CD14-positive monocyte (primary cell): ENCODE measurements at regions not wholly inside any gene's neighbourhood (a gene's known extent, or its start where the extent isn't known, plus 50 kb on each side); places are given as distances from the start of the nearest gene placed in this dataset.
"Not testable (repeated sequence)": the region's sequence is repeated elsewhere in the genome, so short reads cannot be mapped to it uniquely, and the experiment has no call there.

ENCODE experiments used
- DNase-seq, 3 donors: peaks; one replicate each; pipeline ENCODE4 v3.0.0-alpha.2; 2011 to 2022
- H2AFZ ChIP-seq: 2 replicates; pipeline ENCODE4 v1.6.0; 2012; ENCODE audit warnings: mild to moderate bottlenecking, low read depth, low read length, inconsistent platforms; ENCODE audit not compliant: insufficient read depth, poor library complexity, severe bottlenecking
- H3K27ac ChIP-seq, 2 donors: 1 replicate in 1 of 2; 2 replicates in 1 of 2; pipeline ENCODE4 v1.5.1; 2012 to 2013; ENCODE audit warnings: low read length in 2 of 2, control low read depth in 1 of 2, inconsistent platforms in 1 of 2, low read depth in 1 of 2, mild to moderate bottlenecking in 1 of 2
- H3K27me3 ChIP-seq, 2 donors: one replicate each; pipeline versions ENCODE4 v1.6.0 to v1.6.1; 2011 to 2013; ENCODE audit warnings: low read length in 2 of 2; ENCODE audit not compliant: control insufficient read depth in 2 of 2, insufficient read depth in 2 of 2
- H3K36me3 ChIP-seq, 2 donors: replicated peaks in 1 of 2; 1 replicate in 1 of 2; 2 replicates in 1 of 2; pipeline versions ENCODE4 v1.5.1 to v1.6.1; 2012 to 2013; ENCODE audit warnings: low read length in 2 of 2, control low read depth in 1 of 2, inconsistent platforms in 1 of 2, mild to moderate bottlenecking in 1 of 2; ENCODE audit not compliant: insufficient read depth in 2 of 2, control insufficient read depth in 1 of 2
- H3K4me1 ChIP-seq, 2 donors: 1 replicate in 1 of 2; 2 replicates in 1 of 2; pipeline versions ENCODE4 v1.5.1 to v1.6.1; 2012 to 2013; ENCODE audit warnings: low read length in 2 of 2, control low read depth in 1 of 2, inconsistent platforms in 1 of 2, mild to moderate bottlenecking in 1 of 2, moderate library complexity in 1 of 2; ENCODE audit not compliant: insufficient read depth in 2 of 2, control insufficient read depth in 1 of 2
- H3K4me2 ChIP-seq: replicated peaks from 2 replicates; pipeline ENCODE3; 2012; ENCODE audit warnings: low read length, moderate library complexity, mild to moderate bottlenecking; ENCODE audit not compliant: poor library complexity, severe bottlenecking; ENCODE audit errors: extremely low read depth
- H3K4me3 ChIP-seq, 3 experiments: fragments of 200-600 bp in 1 of 3; sonication (generic) in 1 of 3; replicated peaks in 1 of 3; 1 replicate in 2 of 3; 2 replicates in 1 of 3; pipeline ENCODE4 v1.5.1; 2011 to 2013; ENCODE audit warnings: low read length in 3 of 3, mild to moderate bottlenecking in 3 of 3, control low read depth in 2 of 3, low read depth in 2 of 3, inconsistent platforms in 1 of 3, moderate library complexity in 1 of 3
- H3K79me2 ChIP-seq: 2 replicates; pipeline ENCODE4 v1.6.0; 2012; ENCODE audit warnings: mild to moderate bottlenecking, control low read depth, inconsistent platforms, low read length, moderate library complexity; ENCODE audit not compliant: insufficient read depth
- H3K9ac ChIP-seq: 2 replicates; pipeline ENCODE4 v1.6.0; 2017; ENCODE audit warnings: low read length, mild to moderate bottlenecking; ENCODE audit not compliant: insufficient read depth, poor library complexity, severe bottlenecking
- H3K9me3 ChIP-seq, 2 donors: replicated peaks in 1 of 2; 1 replicate in 1 of 2; 2 replicates in 1 of 2; pipeline versions ENCODE4 v1.5.1 to v1.6.1; 2012 to 2013; ENCODE audit warnings: low read length in 2 of 2, control low read depth in 1 of 2; ENCODE audit not compliant: control insufficient read depth in 1 of 2, insufficient read depth in 1 of 2
- H4K20me1 ChIP-seq: 2 replicates; pipeline ENCODE4 v1.6.0; 2012; ENCODE audit warnings: mild to moderate bottlenecking, low read length, control low read depth, moderate library complexity; ENCODE audit not compliant: insufficient read depth
- H3K27ac Mint-ChIP-seq, 7 donors: one replicate each; pipeline ENCODE4 v1.8.0; 2020; ENCODE audit warnings: mild to moderate bottlenecking in 7 of 7, mixed read lengths in 7 of 7, moderate library complexity in 6 of 7, inconsistent platforms in 2 of 7
- H3K27me3 Mint-ChIP-seq, 3 donors: one replicate each; pipeline ENCODE4 v1.8.0; 2021 to 2022; ENCODE audit warnings: low read depth in 3 of 3, mild to moderate bottlenecking in 3 of 3, mixed read lengths in 3 of 3, moderate library complexity in 3 of 3, inconsistent platforms in 1 of 3
- H3K36me3 Mint-ChIP-seq, 2 donors: one replicate each; pipeline ENCODE4 v1.8.0; 2020; ENCODE audit warnings: mixed read lengths in 2 of 2, inconsistent platforms in 1 of 2, mild to moderate bottlenecking in 1 of 2
- H3K4me1 Mint-ChIP-seq: one replicate; pipeline ENCODE4 v1.8.0; 2020; ENCODE audit warnings: mild to moderate bottlenecking, mixed read lengths
- H3K4me3 Mint-ChIP-seq, 2 donors: one replicate each; pipeline ENCODE4 v1.8.0; 2020; ENCODE audit warnings: mild to moderate bottlenecking in 2 of 2, mixed read lengths in 2 of 2, moderate library complexity in 1 of 2
- H3K9me3 Mint-ChIP-seq, 7 donors: one replicate each; pipeline ENCODE4 v1.8.0; 2020 to 2022; ENCODE audit warnings: mixed read lengths in 7 of 7, mild to moderate bottlenecking in 6 of 7, moderate library complexity in 6 of 7, inconsistent platforms in 2 of 7
- WGBS: methylation state at CpG from one replicate; pipeline ENCODE4 v1.1.5; 2013; ENCODE audit warnings: missing lambda C conversion rate; ENCODE audit not compliant: insufficient coverage; 5-methylcytosine and 5-hydroxymethylcytosine counted together
- intact Hi-C, 2 donors: fragments of 100-400 bp; cut with micrococcal nuclease; formaldehyde crosslinking; loops; one replicate each; pipeline versions ENCODE4 v1.15.0 to v1.15.1; 2023
- TF ChIP-seq, protein P1 (sequence below): fragments of 200-600 bp; IDR thresholded peaks from one replicate; pipeline ENCODE4 v1.8.0; 2022; ENCODE audit warnings: antibody characterized with exemption, mild to moderate bottlenecking

DNA sequence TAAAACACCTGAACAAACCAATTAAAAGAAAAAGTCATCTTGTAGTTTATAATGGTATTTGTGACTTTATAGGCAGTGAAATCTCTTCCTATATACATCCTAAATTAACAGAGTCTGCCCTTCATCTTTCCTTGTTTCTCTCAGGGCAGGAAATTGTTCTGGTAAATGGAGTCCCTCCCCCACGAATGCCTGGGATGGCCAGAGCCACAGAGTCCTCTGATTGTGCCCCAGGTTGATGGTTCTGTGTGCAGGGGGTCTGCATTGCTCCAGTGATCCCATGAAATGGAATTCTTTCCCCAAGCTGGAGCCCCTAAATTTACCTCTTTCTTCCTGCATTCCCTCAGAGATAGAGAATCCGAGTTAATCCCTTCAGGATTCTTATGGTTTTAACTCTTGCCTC, 155.5 kb downstream of the MTX2 start:
- Histone ChIP-seq H3K4me2 (no peak overlapping the region), H3K27ac (no peak overlapping the region), H2AFZ (no peak overlapping the region), H4K20me1 (no peaks in the 10 kb centered on the region), H3K27me3 (no peaks in the 10 kb centered on the region), H3K4me1 (no peaks in the 10 kb centered on the region), H3K4me3 (no peak overlapping the region), H3K36me3 (no peaks in the 10 kb centered on the region), H3K9me3 (peaks cover 5 to 10% of the 10 kb centered on the region in 2 donors), H3K9ac (no peak overlapping the region), H3K79me2 (no peaks in the 10 kb centered on the region)
- no CpG with 5 or more reads among the region's 2 CpGs for WGBS
- peaks cover 0 to 2% (median 0%) of the 10 kb centered on the region in 3 donors for H3K27me3 Mint-ChIP-seq
- TF ChIP-seq, protein P1, sequence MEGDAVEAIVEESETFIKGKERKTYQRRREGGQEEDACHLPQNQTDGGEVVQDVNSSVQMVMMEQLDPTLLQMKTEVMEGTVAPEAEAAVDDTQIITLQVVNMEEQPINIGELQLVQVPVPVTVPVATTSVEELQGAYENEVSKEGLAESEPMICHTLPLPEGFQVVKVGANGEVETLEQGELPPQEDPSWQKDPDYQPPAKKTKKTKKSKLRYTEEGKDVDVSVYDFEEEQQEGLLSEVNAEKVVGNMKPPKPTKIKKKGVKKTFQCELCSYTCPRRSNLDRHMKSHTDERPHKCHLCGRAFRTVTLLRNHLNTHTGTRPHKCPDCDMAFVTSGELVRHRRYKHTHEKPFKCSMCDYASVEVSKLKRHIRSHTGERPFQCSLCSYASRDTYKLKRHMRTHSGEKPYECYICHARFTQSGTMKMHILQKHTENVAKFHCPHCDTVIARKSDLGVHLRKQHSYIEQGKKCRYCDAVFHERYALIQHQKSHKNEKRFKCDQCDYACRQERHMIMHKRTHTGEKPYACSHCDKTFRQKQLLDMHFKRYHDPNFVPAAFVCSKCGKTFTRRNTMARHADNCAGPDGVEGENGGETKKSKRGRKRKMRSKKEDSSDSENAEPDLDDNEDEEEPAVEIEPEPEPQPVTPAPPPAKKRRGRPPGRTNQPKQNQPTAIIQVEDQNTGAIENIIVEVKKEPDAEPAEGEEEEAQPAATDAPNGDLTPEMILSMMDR: no peak
- H3K9me3 Mint-ChIP-seq: peaks cover 6 to 15% (median 14%) of the 10 kb centered on the region in 7 donors
- H3K36me3 Mint-ChIP-seq: no peaks in the 10 kb centered on the region
- peaks cover 2% of the 10 kb centered on the region for H3K4me1 Mint-ChIP-seq
- H3K4me3 Mint-ChIP-seq: no peak overlapping the region
- no peak for DNase-seq
- intact Hi-C loops: no loop called here
- H3K27ac Mint-ChIP-seq: no peak overlapping the region

DNA sequence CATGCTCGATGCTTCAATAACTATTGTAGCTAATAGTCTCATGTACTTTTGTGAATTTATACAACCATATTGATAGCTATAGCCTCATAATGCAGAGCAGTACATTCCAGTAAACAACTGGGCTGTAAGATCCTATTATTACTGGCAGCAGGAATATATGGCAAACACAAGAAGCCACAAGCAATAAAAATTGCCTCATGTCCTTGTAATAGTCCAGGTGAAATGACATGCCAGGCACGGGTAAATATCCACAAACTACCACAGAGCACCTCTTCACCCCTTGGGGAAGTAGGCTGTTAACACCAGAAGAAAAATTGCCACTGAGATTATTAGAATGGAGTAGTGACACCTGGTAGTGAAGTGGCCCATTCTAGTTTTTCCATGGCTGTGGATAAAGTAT, 158.3 kb downstream of the MTX2 start:
- Histone ChIP-seq H3K9ac (no peak overlapping the region), H3K4me1 (no peaks in the 10 kb centered on the region), H3K4me2 (no peak overlapping the region), H4K20me1 (no peaks in the 10 kb centered on the region), H2AFZ (no peak overlapping the region), H3K27me3 (no peaks in the 10 kb centered on the region), H3K27ac (no peak overlapping the region), H3K4me3 (no peak overlapping the region), H3K36me3 (no peaks in the 10 kb centered on the region), H3K9me3 (peaks cover 5 to 11% of the 10 kb centered on the region in 2 donors), H3K79me2 (no peaks in the 10 kb centered on the region)
- H3K27ac Mint-ChIP-seq: no peak overlapping the region
- peaks cover 10 to 20% (median 15%) of the 10 kb centered on the region in 7 donors for H3K9me3 Mint-ChIP-seq
- H3K4me1 Mint-ChIP-seq: peaks cover 2% of the 10 kb centered on the region
- no CpG with 5 or more reads among the region's 2 CpGs for WGBS
- intact Hi-C loops: no loop called here
- H3K27me3 Mint-ChIP-seq: peaks cover 0 to 2% (median 0%) of the 10 kb centered on the region in 3 donors
- TF ChIP-seq, protein P1: no peak
- DNase-seq: no peak
- H3K4me3 Mint-ChIP-seq: no peak overlapping the region
- H3K36me3 Mint-ChIP-seq: no peaks in the 10 kb centered on the region

DNA sequence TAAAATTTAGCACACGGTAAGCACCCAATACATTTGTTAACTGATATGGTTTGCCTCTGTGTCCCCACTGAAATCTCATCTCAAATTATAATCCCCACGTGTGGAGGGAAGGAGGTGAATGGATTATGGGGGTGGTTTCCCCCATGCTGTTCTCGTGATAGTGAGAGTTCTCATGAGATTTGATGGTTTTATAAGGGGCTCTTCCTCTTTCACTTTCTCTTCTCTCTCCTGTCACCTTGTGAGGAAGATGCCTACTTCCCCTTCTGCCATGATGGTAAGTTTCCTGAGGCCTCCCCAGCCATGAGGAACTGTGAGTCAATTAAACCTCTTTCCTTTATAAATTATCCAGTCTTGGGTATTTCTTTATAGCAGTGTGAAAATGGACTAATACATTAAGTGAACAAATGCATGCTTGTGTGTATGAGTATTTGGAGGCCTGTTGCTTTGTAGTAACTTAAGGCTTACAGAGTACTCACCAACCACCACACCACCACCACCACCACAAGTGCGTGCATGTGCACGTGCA, 159.8 kb downstream of the MTX2 start:
- H3K4me2 ChIP-seq, H3K9ac ChIP-seq, intact Hi-C loops, H3K4me3 ChIP-seq, H3K27me3 Mint-ChIP-seq, H3K27ac Mint-ChIP-seq, DNase-seq, H3K79me2 ChIP-seq, H3K27me3 ChIP-seq, H4K20me1 ChIP-seq, H3K4me3 Mint-ChIP-seq, H2AFZ ChIP-seq, H3K4me1 ChIP-seq, H3K4me1 Mint-ChIP-seq, H3K36me3 Mint-ChIP-seq, H3K36me3 ChIP-seq, H3K27ac ChIP-seq: not testable (repeated sequence)
- peaks cover 10 to 22% (median 18%) of the 10 kb centered on the region in 7 donors for H3K9me3 Mint-ChIP-seq
- no CpG with 5 or more reads among the region's 5 CpGs for WGBS
- peaks cover 8 to 11% of the 10 kb centered on the region in 2 donors for H3K9me3 ChIP-seq
